ENCODE measurements at regions not wholly inside any gene's neighbourhood (a gene's known extent, or its start where the extent isn't known, plus 50 kb on each side); places are given as distances from the start of the nearest gene placed in this dataset.

DNA sequence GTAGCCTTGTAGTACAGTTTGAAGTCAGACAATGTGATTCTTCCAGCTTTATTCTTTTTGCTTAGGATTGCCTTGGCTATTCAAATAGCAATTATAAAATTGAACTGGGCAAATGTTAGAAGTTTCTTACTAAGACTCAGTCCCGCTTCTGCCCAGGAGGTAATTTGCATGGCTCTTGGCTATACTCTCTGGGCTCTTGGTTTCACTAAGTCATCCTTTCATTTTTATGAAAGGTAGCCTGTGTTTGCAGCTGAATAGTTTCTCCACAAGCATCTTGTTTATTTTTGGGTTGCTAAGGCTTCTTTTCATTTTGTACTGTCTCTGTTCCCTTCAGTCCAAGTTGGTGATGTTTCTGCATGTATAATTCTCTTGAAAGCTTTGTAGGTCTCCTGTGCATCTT lies 340.6 kb downstream of the SH2D4B start:
- TF ChIP-seq TAF1 (CRISPR knock-in tag; IDR thresholded peaks at IDR 0.05) (no peak), MAFF (IDR thresholded peaks at IDR 0.05; ENCODE audit: low read depth, low read length) (no peak), ELF4 (CRISPR knock-in tag; IDR thresholded peaks at IDR 0.05; ENCODE audit: borderline replicate concordance) (no peak), SMAD1 (CRISPR knock-in tag; IDR thresholded peaks at IDR 0.05; ENCODE audit: borderline replicate concordance, low read depth) (no peak), HDAC2 (CRISPR knock-in tag; IDR thresholded peaks at IDR 0.05) (no peak), POLR2A (IDR thresholded peaks at IDR 0.05; ENCODE audit: insufficient read depth in 1 of 2, low read depth in 2 of 2, low read length in 2 of 2) (no peak), ZNF720 (CRISPR knock-in tag; IDR thresholded peaks at IDR 0.05) (no peak), ELF1 (CRISPR knock-in tag; IDR thresholded peaks at IDR 0.05) (no peak), ETV6 (CRISPR knock-in tag; conservative IDR thresholded peaks at IDR 0.05) (no peak), ESRRA (CRISPR knock-in tag; IDR thresholded peaks at IDR 0.05; ENCODE audit: low read depth) (no peak), CREB1 (IDR thresholded peaks at IDR 0.05) (no peak), CREB1 (CRISPR knock-in tag; IDR thresholded peaks at IDR 0.05) (no peak)
- TF ChIP-seq, protein P1, sequence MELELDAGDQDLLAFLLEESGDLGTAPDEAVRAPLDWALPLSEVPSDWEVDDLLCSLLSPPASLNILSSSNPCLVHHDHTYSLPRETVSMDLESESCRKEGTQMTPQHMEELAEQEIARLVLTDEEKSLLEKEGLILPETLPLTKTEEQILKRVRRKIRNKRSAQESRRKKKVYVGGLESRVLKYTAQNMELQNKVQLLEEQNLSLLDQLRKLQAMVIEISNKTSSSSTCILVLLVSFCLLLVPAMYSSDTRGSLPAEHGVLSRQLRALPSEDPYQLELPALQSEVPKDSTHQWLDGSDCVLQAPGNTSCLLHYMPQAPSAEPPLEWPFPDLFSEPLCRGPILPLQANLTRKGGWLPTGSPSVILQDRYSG (CRISPR knock-in tag; IDR thresholded peaks at IDR 0.05): no peak
- TF ChIP-seq, protein P2, sequence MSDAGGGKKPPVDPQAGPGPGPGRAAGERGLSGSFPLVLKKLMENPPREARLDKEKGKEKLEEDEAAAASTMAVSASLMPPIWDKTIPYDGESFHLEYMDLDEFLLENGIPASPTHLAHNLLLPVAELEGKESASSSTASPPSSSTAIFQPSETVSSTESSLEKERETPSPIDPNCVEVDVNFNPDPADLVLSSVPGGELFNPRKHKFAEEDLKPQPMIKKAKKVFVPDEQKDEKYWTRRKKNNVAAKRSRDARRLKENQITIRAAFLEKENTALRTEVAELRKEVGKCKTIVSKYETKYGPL (CRISPR knock-in tag; IDR thresholded peaks at IDR 0.05): no peak

Data from HepG2 (cell line).